K562 (cell line): ENCODE measurements at regions not wholly inside any gene's neighbourhood (a gene's known extent, or its start where the extent isn't known, plus 50 kb on each side); places are given as distances from the start of the nearest gene placed in this dataset.

ENCODE experiments used
- ATAC-seq: fragments of 200-7000 bp; cut with Tn5 transposase; 3 replicates; pipeline ENCODE4 v1.9.1; 2020; ENCODE audit warnings: moderate library complexity
- BruUV-seq: library from RNA; stranded (reverse); fragments of 400-500 nt; replicated peaks from 2 replicates; lab custom pipeline; 2021; lab: Mats Ljungman, UMichigan
- CTCF ChIA-PET: fragments of 300-600 bp; formaldehyde crosslinking; extraction: SDS; loops from one replicate; lab custom pipeline; 2021; ENCODE audit warnings: low intra/inter-chr PET ratio; lab: Yijun Ruan, JAX
- POLR2A ChIA-PET: fragments of 300-600, 350-650 bp; sonication (Branson Sonifier 250); formaldehyde crosslinking; extraction: SDS; loops from one replicate; lab custom pipeline; 2021; ENCODE audit warnings: antibody characterized with exemption, inconsistent platforms; lab: Yijun Ruan, JAX
- DNase-seq, 4 experiments: peaks; one replicate each; pipeline versions ENCODE4 v3.0.0 to v3.0.0-alpha.2; 2011 to 2018; ENCODE audit warnings: low spot score in 3 of 4, mixed read lengths in 3 of 4; ENCODE audit errors: extremely low read depth in 1 of 4
- FAIRE-seq: peaks from 2 replicates; lab custom pipeline; 2011; peaks lifted over from hg19 to GRCh38; lab: Jason Lieb, UNC
- H2AFZ ChIP-seq: 2 replicates; pipeline ENCODE4 v1.6.0; 2011; ENCODE audit warnings: low read depth, low read length, control low read depth, inconsistent platforms
- H3K27ac ChIP-seq: fragments of 200-600 bp; 3 replicates; pipeline ENCODE4 v1.8.0; 2011; ENCODE audit warnings: low read depth, mild to moderate bottlenecking, control low read depth, inconsistent platforms, low read length, moderate library complexity, mixed read lengths; ENCODE audit errors: extremely low read depth
- H3K27me3 ChIP-seq, 2 experiments: fragments of 300-600 bp in 1 of 2; 2 replicates in 1 of 2; 3 replicates in 1 of 2; pipeline versions ENCODE4 v1.6.0 to v1.8.0; 2011; ENCODE audit warnings: inconsistent platforms in 2 of 2, low read length in 2 of 2, mild to moderate bottlenecking in 1 of 2, mixed read lengths in 1 of 2, moderate library complexity in 1 of 2; ENCODE audit not compliant: control insufficient read depth in 2 of 2, insufficient read depth in 2 of 2
- H3K36me3 ChIP-seq: fragments of 300-600 bp; 3 replicates; pipeline ENCODE4 v1.8.0; 2011; ENCODE audit warnings: mild to moderate bottlenecking, low read length, inconsistent platforms; ENCODE audit not compliant: control insufficient read depth, insufficient read depth
- H3K4me1 ChIP-seq, 2 experiments: fragments of 200-600 bp in 1 of 2; replicated peaks in 1 of 2; 2 replicates in 1 of 2; 3 replicates in 1 of 2; pipeline versions ENCODE4 v1.5.1 to v1.8.0; 2011; ENCODE audit warnings: inconsistent platforms in 2 of 2, low read length in 2 of 2, mild to moderate bottlenecking in 1 of 2, mixed read lengths in 1 of 2, moderate library complexity in 1 of 2; ENCODE audit not compliant: control insufficient read depth in 2 of 2, insufficient read depth in 2 of 2
- H3K4me2 ChIP-seq: 2 replicates; pipeline ENCODE4 v1.6.1; 2011; ENCODE audit warnings: low read length, control low read depth, inconsistent platforms, mixed read lengths; ENCODE audit not compliant: insufficient read depth
- H3K4me3 ChIP-seq: fragments of 200-600 bp; sonication (generic), shearing (Covaris generic); 2 replicates; pipeline ENCODE4 v1.5.1; 2016; ENCODE audit warnings: control low read depth, inconsistent platforms
- H3K79me2 ChIP-seq: fragments of 200-600 bp; 3 replicates; pipeline ENCODE4 v1.8.0; 2011; ENCODE audit warnings: low read length, inconsistent platforms; ENCODE audit not compliant: control insufficient read depth, insufficient read depth
- H3K9ac ChIP-seq, 2 experiments: 2 replicates each; pipeline versions ENCODE4 v1.6.0 to v1.6.1; 2011; ENCODE audit warnings: low read depth in 2 of 2, low read length in 2 of 2, control low read depth in 1 of 2, inconsistent platforms in 1 of 2, mild to moderate bottlenecking in 1 of 2, mixed read lengths in 1 of 2; ENCODE audit not compliant: insufficient read depth in 1 of 2
- H3K9me1 ChIP-seq: one replicate; pipeline ENCODE4 v1.6.0; 2011; ENCODE audit warnings: inconsistent platforms, mild to moderate bottlenecking, low read length, moderate library complexity; ENCODE audit not compliant: control insufficient read depth, insufficient read depth
- H3K9me3 ChIP-seq: replicated peaks from 2 replicates; pipeline ENCODE4 v1.5.1; 2011; ENCODE audit warnings: low read depth, low read length, inconsistent platforms; ENCODE audit not compliant: control insufficient read depth, insufficient read depth
- H4K20me1 ChIP-seq: replicated peaks from 2 replicates; pipeline ENCODE4 v1.6.1; 2011; ENCODE audit warnings: low read length, inconsistent platforms, mixed read lengths; ENCODE audit not compliant: control insufficient read depth, insufficient read depth
- CBFA2T2 ChIP-seq: fragments of 450-650 bp; conservative IDR thresholded peaks from 2 replicates; pipeline ENCODE4 v1.6.1; 2017; ENCODE audit warnings: mild to moderate bottlenecking
- CBFA2T3 ChIP-seq: fragments of 450-650 bp; IDR thresholded peaks from 2 replicates; pipeline ENCODE4 v1.6.1; 2017
- FOSL1 ChIP-seq: fragments of 200-800 bp; sonication (Bioruptor generic); conservative IDR thresholded peaks from 2 replicates; pipeline ENCODE4 v1.6.1; 2016; ENCODE audit warnings: missing genetic modification characterization, missing compliant biosample characterization
- JUND ChIP-seq, 2 experiments: IDR thresholded peaks; 2 replicates in 1 of 2; 3 replicates in 1 of 2; pipeline ENCODE4 v1.6.1; 2011; ENCODE audit warnings: borderline replicate concordance in 2 of 2, low read depth in 2 of 2, low read length in 2 of 2, improper control_type of control experiment in 1 of 2, missing biosample characterization in 1 of 2, missing genetic modification characterization in 1 of 2, missing genetic modification reagents in 1 of 2
- ZNF830 ChIP-seq: fragments of 250-450 bp; sonication (Bioruptor Pico); IDR thresholded peaks from 2 replicates; pipeline ENCODE4 v1.5.0; 2021; ENCODE audit warnings: mild to moderate bottlenecking
- WGBS: fragments of 100-300 bp; shearing (Covaris generic); methylation state at CpG from one replicate; pipeline ENCODE4 v1.1.6; 2016; ENCODE audit warnings: low coverage, mixed read lengths; ENCODE audit not compliant: insufficient coverage; ENCODE audit errors: missing lambda C conversion rate; 5-methylcytosine and 5-hydroxymethylcytosine counted together
- in situ Hi-C: fragments of 300-500 bp; cut with MboI; formaldehyde crosslinking; loops from 4 replicates; pipeline ENCODE4 v1.15.0; 2018; ENCODE audit warnings: inconsistent platforms, mixed read lengths
- intact Hi-C: fragments of 100-400 bp; cut with micrococcal nuclease; formaldehyde crosslinking; loops from 2 replicates; pipeline ENCODE4 v1.14.2; 2022

GRCh38 chr5:133714161-133714915 lies 102.0 kb upstream of the FSTL4 start:
- ATAC-seq (no peak), DNase-seq (peak in 2 of 4 experiments; percentile 12), FAIRE-seq (no peak)
- in situ Hi-C loops: no loop called here
- no peaks in the 10 kb centered on the region; a peak in 1 of 5 replicates for H3K4me1 ChIP-seq
- H3K27ac ChIP-seq: no peak overlapping the region
- H3K4me3 ChIP-seq: no peak overlapping the region
- BruUV-seq: no TSS peak
- no peaks in the 10 kb centered on the region for H3K9me1 ChIP-seq
- peaks cover 0 to 7% of the 10 kb centered on the region in 2 experiments; a peak in 2 of 5 replicates for H3K27me3 ChIP-seq
- no peaks in the 10 kb centered on the region for H3K79me2 ChIP-seq
- WGBS: 1% methylated on average over 12 of the region's 12 CpGs
- POLR2A ChIA-PET: interaction anchor here (1.0 kb wide), 1 partner anchor 11 kb away, joined by 3 read pairs; no protein-coding TSS in a partner anchor
- no peaks in the 10 kb centered on the region for H4K20me1 ChIP-seq
- no peak overlapping the region for H3K9ac ChIP-seq
- TF ChIP-seq CBFA2T3 (peak; percentile 30; the same call in 1 of the 2 replicates), FOSL1 (tag) (peak; percentile 57), ZNF830 (CRISPR knock-in tag) (no peak), CBFA2T2 (0 out of 2 replicates have a peak, but pooled peaks have one; percentile 13), JUND (IDR thresholded peaks at IDR 0.05; ENCODE audit: borderline replicate concordance, low read depth, low read length) (0 out of 2 replicates have a peak, but pooled peaks have one; percentile 5), JUND (tag; IDR thresholded peaks at IDR 0.05; ENCODE audit: borderline replicate concordance, low read depth, low read length) (no peak)
- H2AFZ ChIP-seq: no peak overlapping the region
- H3K4me2 ChIP-seq: no peak overlapping the region
- CTCF ChIA-PET: no interaction called here
- no peaks in the 10 kb centered on the region for H3K9me3 ChIP-seq
- H3K36me3 ChIP-seq: no peaks in the 10 kb centered on the region
- intact Hi-C loops: no loop called here
